Right kidney (tissue), 1 donor: ENCODE measurements at regions not wholly inside any gene's neighbourhood (a gene's known extent, or its start where the extent isn't known, plus 50 kb on each side); places are given as distances from the start of the nearest gene placed in this dataset.
A peak's percentile ranks its signal among the peaks of the same experiment; 100 is the strongest.
"Not testable (repeated sequence)": the region's sequence is repeated elsewhere in the genome, so short reads cannot be mapped to it uniquely, and the experiment has no call there.

Source experiments
- DNase-seq: peaks from one replicate; pipeline ENCODE4 v3.0.0-alpha.2; 2016

DNA sequence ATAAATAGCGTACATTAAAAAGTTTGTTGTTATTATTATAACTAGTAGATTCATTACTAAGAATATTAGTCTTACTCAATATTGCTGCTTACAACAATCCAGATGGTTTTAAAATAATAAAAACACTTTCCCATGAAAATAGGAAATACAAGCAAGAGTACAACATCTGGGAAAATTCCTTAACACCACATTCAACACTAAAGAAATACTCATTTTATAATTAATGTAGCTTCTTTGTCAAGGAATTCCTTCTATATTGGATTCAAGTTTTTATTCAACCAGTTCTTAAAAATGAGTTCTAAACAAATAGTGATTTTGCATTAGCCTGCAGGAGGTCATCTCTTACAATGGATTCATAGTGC lies 650.3 kb upstream of the SLC35B3 start:
- DNase-seq: no peak

DNA sequence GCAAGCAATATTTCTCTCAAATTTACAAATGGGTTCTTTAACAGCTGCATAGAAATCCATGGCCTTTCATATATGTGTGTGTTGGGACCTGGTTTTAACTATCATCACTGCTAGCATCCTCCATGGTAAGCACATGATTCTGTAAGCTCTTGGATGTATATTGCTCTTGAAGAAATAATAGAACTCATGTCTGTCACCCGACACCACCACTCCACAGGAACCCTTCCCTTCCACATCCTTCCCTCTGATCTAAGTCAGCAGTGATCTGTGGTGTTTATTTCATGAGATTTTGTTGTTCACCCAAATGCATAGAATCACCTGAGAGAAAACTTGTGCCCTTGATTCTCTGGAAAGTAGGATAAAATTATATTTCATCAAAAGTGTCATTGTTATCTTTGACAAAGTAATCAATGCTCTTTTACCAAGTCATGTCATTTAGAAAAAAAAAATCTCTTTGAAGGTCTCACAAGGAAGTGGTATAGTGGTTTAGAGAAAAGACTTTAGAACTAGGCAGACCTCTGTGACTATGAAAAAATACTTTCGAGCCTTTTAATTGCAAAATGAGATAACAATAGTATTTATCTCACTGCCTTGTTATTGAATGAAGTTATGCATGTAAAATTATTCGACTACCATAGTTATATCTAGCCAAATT lies 649.8 kb upstream of the SLC35B3 start:
- DNase-seq: no peak

DNA sequence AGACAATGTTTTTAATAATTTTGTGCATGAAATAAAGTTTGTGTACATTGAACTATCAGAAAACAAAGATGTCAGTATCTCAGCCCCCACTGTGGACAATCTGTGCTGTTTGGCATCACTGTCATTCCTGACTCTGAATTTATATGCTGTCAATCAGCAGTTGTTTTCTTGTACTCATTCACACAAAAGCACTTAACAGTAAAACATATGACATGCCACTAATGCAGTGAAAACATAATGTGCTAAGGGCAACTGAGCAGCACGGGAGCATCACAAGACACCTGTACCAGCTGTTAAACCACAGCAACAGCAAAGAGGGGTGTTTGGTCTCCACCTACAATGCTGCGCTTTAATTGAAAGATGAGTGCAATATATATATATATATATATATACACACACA lies 647.8 kb upstream of the SLC35B3 start:
- no peak for DNase-seq

DNA sequence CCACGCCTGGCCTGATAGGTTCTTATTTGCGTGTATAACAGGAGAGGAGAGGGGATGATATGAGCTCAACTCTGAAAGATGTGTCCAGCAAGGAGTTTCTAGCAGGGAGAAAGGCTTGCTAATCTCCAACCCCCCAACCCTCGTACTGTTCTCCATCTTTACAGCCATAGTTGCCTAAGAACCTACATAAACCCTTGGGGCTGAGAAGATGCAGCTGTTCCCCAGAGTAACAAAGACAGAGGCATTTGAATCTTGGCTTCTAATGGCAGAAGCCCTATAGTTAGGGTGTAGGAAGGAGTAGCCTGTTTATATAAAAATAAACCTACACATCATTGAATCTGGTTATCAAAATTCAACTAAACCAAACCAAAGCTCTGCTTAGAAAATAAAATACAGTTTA lies 631.4 kb upstream of the SLC35B3 start:
- DNase-seq: no peak

DNA sequence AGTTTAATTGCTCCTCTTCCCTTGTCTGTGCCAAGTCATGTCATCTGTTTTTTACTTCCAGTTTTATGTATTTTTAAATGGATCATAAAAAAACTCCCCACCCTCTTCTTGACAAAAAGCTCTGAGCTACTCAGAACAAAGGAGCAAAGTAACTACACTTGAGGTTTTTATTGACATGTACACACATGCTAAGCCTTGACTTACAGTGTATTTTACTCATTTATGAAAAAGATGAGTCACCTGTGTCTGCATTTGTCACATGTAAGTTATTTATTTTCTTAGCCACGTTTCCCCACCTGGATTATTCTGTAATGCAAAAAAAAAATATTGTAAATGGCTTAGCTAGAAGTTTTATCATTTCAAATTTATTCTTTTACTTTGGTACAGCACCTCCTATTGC lies 628.8 kb upstream of the SLC35B3 start:
- DNase-seq: no peak

DNA sequence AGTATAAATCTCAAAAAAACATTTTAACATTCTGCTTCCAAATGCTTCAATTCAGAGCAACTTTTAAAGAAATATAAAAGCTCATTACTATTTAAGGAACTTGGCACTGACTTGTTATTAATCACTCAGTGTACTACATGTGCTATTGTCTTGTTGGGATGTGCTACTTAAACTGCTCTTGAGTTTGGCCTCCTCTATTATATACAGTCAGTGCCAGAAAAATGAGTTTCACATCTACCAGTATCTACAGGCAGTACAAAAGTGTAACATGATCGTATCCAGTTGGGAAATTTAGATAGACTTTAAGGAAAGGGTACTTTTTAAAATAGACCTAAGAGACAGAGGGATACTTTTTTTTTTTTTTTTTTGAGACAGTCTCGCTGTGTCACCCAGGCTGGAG lies 627.3 kb upstream of the SLC35B3 start:
- no peak for DNase-seq

DNA sequence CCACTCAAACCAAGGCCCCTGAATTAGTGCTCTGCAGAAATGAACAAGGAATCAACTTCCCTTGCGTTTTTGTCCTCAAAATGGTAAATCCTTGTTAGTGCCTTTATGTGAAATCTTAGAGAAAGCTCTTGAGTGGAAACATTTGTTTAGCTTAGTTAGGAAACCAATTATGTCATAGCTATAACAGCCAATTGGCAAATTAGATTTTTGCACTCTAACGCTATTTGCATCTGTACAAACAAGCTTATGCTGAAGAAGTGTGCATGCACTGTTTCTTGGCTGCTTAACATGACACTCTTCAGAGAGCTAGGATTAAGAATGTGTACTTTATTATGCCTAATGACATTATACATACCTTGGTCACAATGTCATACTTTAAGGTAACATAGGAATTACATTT lies 622.6 kb upstream of the SLC35B3 start:
- no peak for DNase-seq

DNA sequence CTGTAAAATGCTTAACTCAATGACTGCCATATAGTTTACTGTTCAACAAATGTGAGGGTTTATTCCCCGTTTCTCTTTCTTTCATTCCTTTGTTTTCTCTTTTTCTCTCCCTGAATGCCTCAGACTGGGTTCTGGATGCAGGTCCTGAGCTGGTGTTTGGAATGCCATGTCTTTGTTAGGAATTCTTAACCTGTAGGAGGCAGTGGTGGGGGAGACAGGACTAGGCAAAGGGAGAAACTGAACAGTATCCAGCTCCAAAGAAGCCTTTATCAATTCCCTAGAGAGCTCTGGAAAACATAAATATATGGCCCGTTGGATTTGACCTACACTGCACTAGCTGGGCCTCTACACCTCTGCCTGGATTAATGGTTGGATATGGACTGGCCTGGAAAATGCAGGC lies 621.2 kb upstream of the SLC35B3 start:
- no peak for DNase-seq

DNA sequence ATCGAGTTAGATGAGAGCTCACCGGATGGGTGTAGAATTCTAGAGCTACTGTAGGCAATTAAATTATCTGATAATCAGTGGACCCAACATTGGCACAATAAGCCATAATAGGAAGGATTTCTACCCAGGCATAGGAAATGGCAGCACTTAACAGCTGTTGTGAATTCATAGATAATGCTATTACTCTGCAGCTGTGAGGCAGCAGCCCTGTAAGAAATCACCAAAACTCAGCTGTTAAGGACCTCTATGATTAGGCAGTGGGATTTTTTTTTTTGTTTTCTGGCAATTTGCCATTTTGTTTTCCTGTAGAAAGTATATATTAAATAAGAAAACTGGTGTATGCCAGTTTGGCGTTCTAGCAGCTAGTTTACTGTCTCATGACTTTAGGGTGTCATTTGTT lies 609.1 kb upstream of the SLC35B3 start:
- DNase-seq: no peak

DNA sequence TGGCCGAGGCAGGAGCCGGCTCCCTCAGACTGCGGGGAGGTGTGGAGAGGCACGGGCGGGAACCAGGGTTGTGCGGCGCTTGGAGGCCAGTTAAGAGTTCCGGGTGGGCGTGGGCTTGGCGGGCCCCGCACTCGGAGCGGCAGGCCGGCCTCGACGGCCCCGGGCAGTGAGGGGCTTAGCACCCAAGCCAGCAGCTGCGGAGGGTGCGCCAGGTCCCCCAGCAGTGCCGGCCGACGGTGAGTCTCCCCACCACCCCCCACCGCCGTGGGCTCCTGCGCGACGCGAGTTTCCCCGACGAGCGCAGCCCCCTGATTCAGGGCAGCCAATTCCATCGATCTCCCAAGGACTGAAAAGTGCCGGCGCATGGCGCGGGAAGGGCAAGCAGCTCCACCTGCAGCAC lies 605.4 kb upstream of the SLC35B3 start:
- no peak for DNase-seq

DNA sequence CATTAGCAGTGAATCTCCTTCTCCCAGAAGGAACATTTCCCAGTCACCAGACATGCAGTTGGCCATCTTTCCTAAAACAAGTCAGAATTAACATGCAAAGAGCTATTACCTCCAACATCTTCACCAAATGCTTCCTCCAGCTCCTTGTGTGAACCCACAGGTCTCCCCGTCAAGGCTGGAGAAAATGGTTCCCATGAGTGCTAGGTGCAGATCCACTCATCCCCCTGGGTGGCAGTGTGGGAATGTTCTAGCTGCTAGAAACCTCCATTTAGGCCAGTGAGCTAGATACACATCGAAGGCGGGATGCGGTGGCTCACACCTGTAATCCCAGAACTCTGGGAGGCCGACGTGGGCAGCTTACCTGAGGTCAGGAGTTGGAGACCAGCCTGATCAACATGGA lies 603.9 kb upstream of the SLC35B3 start:
- DNase-seq: no peak

DNA sequence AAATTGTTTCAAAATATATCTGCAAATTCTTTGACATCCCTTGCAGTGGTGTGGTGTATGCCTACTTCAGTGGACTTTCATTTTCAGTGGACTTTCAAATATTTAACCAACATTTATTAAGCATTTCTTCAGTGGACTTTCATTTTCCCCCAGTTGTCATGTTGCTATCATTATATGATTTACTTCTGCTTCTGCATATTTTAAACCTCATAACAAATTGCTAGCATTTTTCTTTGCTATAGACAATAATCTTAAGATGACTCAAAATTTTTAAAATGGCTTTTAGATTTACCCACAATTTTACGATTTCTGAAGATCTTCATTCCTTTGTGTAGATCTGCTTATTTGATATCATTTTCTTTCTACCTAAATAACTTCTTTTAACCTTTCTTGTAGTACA lies 592.7 kb upstream of the SLC35B3 start:
- DNase-seq: no peak

DNA sequence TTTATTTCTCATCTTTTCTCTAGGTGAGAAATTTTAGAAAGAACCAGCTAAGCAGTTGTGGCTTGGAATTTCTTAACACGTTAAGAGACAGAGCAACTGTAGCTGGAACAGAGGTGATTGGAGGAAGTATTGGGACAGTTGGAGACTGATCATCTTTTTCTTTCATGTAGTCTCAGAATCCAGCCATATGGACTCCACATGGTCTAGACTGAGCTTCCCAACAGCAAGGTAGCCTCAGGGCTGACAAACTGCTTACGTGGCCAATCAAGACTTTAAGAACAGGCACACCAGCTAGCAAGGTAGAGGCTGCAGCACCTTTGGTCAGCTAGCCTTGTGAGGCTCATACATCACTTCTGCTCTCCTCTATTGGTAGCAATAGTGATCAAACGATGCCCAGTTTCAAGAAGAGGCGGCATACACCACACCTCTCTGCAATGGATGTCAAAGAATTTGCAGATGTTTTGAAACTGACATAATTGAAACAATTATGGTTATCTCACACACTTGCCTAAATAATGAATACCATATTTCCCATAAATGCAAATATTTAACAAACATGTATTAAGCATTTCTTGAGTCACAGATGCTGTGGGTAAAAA lies 590.5 kb upstream of the SLC35B3 start:
- no peak for DNase-seq

DNA sequence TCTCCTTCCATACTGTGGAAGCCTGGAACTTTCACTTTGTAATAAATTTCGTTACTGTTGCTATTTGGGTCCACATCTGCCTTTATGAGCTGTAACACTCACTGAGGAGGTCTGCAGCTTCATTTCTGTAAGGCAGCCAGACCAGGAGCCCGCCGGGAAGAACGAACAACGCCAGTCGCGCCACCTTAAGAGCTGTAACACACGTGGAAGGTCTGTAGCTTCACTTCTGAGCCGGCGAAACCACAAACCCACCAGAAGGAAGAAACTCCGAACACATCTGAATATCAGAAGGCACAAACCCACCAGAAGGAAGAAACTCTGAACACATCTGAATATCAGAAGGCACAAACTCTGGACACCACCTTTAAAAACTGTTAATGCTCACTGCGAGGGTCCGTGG lies 589.9 kb upstream of the SLC35B3 start:
- DNase-seq: no peak

DNA sequence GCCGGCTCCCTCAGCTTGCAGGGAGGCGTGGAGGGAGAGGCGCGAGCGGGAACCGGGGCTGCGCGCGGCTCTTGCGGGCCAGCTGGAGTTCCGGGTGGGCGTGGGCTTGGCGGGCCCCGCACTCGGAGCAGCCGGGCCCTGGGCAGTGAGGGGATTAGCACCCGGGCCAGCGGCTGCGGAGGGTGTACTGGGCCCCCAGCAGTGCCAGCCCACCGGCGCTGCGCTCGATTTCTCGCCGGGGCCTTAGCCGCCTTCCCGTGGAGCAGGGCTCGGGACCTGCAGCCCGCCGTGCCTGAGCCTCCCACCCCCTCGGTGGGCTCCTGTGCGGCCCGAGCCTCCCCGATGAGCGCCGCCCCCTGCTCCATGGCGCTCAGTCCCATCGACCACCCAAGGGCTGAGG lies 588.9 kb upstream of the SLC35B3 start:
- DNase-seq: not testable (repeated sequence)

DNA sequence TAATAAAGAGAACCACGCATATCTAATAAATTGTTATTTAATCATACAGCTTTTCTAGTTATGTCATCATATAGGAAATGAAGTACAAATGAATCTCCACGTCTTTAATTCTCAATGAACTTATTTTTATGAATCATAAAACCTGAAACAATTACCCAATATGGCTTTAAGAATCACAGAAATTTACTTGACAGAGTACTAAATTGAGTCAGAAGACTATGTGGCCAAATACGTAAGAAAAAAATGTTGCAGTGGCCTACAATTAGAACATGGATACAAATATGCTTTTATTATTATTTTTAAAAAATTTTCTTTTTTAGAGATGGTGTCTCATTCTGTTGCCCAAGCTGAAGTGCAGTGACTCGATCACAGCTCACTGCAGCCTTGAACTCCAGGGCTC lies 584.7 kb upstream of the SLC35B3 start:
- DNase-seq: no peak

DNA sequence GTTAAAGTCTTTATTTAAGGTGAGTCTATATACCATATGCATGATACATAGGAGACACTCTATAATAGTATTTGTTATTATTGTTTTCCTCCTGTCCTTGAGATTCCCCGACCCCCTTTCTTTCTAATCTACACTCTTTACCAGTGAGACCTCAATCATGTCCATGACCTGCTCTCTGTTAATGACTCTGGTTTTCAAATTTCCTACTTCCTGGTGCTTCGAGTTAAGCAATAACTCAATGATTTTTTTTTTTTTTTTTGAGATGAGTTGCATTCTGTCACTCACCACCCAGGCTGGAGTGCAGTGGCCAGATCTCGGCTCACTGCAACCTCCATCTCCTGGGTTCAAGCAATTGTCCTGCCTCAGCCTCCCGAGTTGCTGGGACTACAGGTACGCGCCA lies 574.6 kb upstream of the SLC35B3 start:
- DNase-seq: no peak

DNA sequence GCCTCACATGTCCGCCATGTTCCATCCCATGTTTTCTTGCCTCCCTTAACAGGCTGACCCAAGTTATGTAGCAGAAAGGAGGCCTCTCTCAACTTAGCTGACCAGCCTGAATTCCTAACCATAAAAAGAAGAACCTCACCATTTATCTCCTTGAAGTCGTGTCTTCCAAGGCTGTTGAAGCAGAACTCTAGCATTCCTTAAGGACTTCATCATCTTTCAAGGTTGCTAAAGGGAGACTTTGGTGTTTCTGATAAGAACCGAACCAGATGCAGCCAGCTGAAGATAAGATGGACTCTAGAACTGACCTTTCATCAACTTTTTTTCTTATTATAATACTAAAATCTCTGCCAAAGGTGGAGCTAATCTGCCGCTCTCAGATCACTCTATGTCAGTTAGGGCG lies 571.7 kb upstream of the SLC35B3 start:
- DNase-seq: no peak

DNA sequence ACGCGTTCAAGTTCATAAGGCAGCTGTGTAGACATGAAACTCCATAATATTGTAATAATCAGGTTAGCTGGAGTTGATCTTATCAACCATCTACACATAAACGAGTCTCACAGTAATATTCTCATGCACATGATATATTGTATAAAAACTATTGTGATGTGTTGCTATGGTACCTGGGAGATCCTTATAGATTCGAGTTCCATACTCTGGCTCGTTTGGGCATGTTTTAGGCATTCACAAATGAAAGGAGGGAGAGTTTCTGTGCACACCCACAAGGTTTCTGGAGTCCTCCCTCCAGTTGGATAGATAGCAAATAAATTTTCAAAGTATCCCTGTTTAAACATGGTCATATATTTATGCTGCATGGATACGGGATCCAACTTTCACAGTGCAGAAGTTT lies 567.5 kb upstream of the SLC35B3 start:
- DNase-seq: no peak

DNA sequence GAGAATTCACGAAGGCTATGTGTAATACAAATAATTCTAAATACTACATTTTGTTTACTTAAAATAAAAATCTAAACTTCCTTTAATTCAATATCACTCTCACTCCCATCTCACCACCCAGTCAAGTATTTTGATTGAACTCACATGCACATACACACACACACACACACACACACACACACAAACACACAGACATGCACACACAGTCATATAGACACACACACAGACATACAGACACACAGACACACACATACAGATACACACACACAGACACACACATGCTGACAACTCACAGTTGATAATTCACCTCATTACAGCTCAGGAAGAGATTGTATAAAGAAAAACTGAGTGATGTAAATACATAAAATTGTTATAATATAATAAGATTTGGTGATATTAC lies 559.8 kb upstream of the SLC35B3 start:
- DNase-seq: no peak

DNA sequence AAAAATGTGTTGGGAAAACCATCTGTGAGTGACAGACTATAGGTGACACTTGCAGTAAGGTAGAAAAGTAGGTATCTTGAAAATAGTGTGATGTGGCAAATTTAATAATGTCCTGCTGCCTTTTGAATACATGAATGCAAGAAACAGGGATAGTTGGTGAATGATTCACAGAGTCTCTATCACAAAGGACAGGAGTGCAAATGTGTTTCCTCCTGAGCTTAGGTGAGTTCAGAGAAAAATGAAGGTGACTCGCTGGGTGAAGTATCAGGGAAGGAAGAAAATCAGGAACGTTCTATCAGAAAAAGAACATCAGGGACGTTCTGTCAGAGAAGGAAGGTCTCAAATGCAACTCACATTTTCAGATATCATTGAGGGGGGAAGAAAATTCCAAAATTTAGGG lies 557.8 kb upstream of the SLC35B3 start:
- DNase-seq: no peak

DNA sequence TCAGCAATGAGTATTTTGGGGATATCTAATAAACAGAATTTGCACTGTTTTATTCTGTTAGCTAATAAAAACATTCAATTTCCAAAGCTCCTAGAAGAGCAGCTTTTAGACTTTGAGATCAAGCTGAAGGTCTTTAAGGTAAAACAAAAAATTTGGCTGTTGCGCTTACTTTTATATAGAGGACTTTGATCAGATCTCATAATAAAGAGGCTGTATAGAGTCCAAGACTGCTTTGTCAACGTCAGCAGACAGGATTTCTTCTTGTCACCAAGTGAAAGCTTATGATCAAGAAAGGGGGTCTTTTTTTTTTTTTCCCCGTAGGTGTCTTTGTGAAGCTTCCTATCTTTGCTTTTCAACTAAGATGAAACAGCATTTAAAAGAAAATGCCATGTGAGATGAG lies 556.5 kb upstream of the SLC35B3 start:
- DNase-seq: no peak

DNA sequence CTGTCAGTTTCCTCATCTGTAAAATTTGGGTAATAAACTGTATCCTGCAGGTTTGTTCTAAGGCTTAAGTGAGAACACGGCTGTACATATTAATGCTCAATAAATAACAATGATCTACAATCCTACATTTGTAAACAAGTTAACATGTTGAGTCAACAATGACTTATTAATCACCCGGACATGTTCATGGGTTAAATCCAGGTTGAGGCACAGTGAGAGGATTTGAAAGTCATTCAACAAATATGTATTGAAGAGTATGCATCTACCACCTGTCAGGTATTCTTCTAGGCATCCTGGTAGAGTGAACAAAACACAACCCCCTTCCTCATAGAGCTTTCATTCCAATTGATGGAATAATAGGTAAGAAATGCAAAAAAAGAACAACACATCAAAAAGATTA lies 554.7 kb upstream of the SLC35B3 start:
- no peak for DNase-seq

DNA sequence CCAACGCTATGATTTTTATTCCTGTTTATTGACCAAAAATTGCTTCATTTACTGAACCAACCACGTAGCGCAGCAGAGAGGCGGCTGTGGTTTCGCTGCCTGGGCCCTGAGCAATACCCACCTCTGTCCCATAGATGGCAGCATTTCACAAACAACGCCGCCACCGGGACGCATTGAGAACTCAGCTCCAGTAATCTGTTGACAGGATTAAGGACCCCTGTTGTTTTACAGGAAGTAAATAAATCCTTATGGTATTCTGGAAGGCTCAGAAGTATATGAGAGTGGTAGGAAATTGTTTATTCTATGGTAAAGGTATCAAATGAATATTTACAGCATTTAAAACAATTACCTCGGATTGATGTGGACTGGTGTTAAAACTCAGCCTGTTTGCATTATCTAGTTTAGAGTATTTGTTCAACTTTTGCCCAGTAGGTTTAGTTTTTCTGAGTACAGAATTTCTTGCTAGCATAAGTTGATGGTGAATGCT lies 547.9 kb upstream of the SLC35B3 start:
- peak; percentile 55 for DNase-seq

DNA sequence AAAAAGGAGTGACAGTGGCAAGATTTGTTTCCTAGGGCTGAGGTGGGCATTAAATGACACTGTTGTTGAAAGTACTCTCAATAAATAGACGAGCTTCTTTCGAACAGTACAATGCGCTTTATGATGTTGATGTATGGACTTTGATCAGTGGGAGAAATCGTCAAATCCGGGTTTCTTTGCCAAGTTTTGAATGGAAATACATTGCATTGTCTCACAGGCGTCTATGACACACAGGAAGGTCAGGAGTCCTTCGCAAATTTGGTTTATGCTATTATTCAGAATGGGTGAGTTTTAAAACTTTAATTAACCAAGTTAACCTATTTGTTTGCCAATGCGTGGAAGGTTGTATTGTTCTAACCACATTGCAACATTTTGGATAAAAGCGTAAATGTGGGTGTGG lies 547.3 kb upstream of the SLC35B3 start:
- DNase-seq: no peak
